Adrenal gland (tissue), 9 donors: ENCODE measurements at regions not wholly inside any gene's neighbourhood (a gene's known extent, or its start where the extent isn't known, plus 50 kb on each side); places are given as distances from the start of the nearest gene placed in this dataset.

ENCODE experiments used
- DNase-seq, 7 donors: peaks; one replicate each; pipeline ENCODE4 v3.0.0-alpha.2; 2019 to 2020
- H3K27ac ChIP-seq, 5 donors: fragments of 200-600 bp; sonication (generic) in 4 of 5; 1 replicate in 3 of 5; 2 replicates in 2 of 5; pipeline versions ENCODE4 v1.5.1 to v1.8.0; 2016 to 2020; ENCODE audit warnings: mild to moderate bottlenecking in 1 of 5
- H3K27me3 ChIP-seq: fragments of 200-600 bp; 2 replicates; pipeline ENCODE4 v1.8.0; 2021
- H3K36me3 ChIP-seq, 2 donors: fragments of 200-600 bp; replicated peaks in 1 of 2; 1 replicate in 1 of 2; 2 replicates in 1 of 2; pipeline versions ENCODE4 v1.5.1 to v1.8.0; 2018 to 2022
- H3K4me1 ChIP-seq, 2 donors: fragments of 200-600 bp; replicated peaks in 1 of 2; 1 replicate in 1 of 2; 2 replicates in 1 of 2; pipeline versions ENCODE4 v1.5.1 to v1.8.0; 2018 to 2021
- H3K4me3 ChIP-seq, 4 donors: fragments of 200-600 bp; sonication (generic) in 3 of 4; one replicate each; pipeline ENCODE4 v1.5.1; 2016 to 2018
- H3K9me3 ChIP-seq, 3 donors: fragments of 200-600 bp; sonication (generic) in 1 of 3; replicated peaks in 1 of 3; 1 replicate in 2 of 3; 2 replicates in 1 of 3; pipeline versions ENCODE4 v1.5.1 to v1.8.0; 2016 to 2021
- POLR2A ChIP-seq, 2 donors: fragments of 450-650 bp; IDR thresholded peaks; one replicate each; pipeline ENCODE4 v1.6.1; 2017; ENCODE audit warnings: antibody characterized with exemption in 2 of 2, mild to moderate bottlenecking in 2 of 2, moderate library complexity in 1 of 2
- WGBS, 4 donors: extraction: QIAGEN DNeasy Blood & Tissue Kit in 2 of 4; methylation state at CpG; one replicate each; pipeline versions ENCODE4 v1.1.5 to v1.1.7; 2013 to 2017; 5-methylcytosine and 5-hydroxymethylcytosine counted together
- intact Hi-C, 2 donors: fragments of 100-400 bp; cut with DNase I; formaldehyde crosslinking; loops; one replicate each; pipeline versions ENCODE4 v1.14.1 to v1.15.0; 2022 to 2023
- TF ChIP-seq, protein P1 (sequence below), 6 experiments: fragments of 450-650 bp in 4 of 6; fragments of 200-600 bp in 2 of 6; sonication (generic) in 1 of 6; IDR thresholded peaks; 1 replicate in 5 of 6; 2 replicates in 1 of 6; pipeline versions ENCODE4 v1.5.1 to v1.8.0; 2016 to 2021; ENCODE audit warnings: antibody characterized with exemption in 6 of 6, mild to moderate bottlenecking in 2 of 6, moderate library complexity in 1 of 6
- donor health status: healthy with polysubstance abuse.
- donor health status: Bipolar disorder and iron deficiency.
- donor health status: DM: yes; HTN: yes; CAD: no.
- donor health status: DM: no; HTN: no; CAD: no.
- donor health status: DM: no; HTN: no; CAD: no.

DNA sequence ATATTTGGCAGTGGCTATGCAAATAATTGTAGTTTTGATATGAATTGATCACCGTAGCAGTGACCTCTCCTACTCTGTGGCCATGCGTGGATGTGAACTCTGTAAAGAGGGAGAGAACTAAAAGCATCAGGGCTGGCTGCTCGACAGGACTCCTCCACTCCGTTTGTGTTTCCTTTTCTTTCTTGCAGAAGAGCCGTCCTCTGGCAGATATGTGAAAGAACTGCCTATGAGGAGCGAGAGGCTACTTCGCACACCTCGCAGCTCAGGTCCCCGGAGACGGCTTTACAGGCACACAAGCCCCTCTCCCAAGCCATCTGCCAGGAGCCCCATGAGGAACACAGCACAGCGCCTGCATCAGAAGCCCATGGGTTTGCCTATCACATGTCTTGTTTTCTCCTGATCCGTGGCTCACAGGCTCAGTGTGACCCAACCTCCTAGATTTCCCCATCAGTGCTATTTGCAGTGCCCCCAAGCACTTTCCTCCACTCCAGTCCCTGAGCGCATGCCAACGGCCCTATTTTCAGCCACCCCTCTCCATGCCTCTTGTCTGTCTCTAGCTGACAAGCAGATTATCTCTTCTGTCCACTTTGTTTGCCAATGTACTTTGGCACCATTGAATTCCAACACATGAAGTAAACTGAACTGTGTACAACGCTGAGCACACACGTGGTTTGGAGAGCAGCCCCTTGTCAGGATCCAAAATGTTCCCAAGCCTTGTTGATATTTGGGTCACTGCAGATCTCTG, 164.3 kb upstream of the AKR1E2 start:
- H3K27ac ChIP-seq, result no peak overlapping the region
- no peaks in the 10 kb centered on the region for H3K9me3 ChIP-seq
- TF ChIP-seq POLR2A (IDR thresholded peaks at IDR 0.05), result no peak
- TF ChIP-seq, protein P1, sequence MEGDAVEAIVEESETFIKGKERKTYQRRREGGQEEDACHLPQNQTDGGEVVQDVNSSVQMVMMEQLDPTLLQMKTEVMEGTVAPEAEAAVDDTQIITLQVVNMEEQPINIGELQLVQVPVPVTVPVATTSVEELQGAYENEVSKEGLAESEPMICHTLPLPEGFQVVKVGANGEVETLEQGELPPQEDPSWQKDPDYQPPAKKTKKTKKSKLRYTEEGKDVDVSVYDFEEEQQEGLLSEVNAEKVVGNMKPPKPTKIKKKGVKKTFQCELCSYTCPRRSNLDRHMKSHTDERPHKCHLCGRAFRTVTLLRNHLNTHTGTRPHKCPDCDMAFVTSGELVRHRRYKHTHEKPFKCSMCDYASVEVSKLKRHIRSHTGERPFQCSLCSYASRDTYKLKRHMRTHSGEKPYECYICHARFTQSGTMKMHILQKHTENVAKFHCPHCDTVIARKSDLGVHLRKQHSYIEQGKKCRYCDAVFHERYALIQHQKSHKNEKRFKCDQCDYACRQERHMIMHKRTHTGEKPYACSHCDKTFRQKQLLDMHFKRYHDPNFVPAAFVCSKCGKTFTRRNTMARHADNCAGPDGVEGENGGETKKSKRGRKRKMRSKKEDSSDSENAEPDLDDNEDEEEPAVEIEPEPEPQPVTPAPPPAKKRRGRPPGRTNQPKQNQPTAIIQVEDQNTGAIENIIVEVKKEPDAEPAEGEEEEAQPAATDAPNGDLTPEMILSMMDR (IDR thresholded peaks at IDR 0.05), result no peak
- H3K4me1 ChIP-seq, result peaks cover 4 to 11% of the 10 kb centered on the region in 2 donors
- H3K27me3 ChIP-seq, result no peaks in the 10 kb centered on the region
- 69 to 75% (median 72%) methylated on average over 16 of the region's 16 CpGs for WGBS, 4 donors
- intact Hi-C loops, result no loop called here
- DNase-seq, result no peak
- H3K4me3 ChIP-seq, result no peak overlapping the region
- H3K36me3 ChIP-seq, result no peaks in the 10 kb centered on the region

DNA sequence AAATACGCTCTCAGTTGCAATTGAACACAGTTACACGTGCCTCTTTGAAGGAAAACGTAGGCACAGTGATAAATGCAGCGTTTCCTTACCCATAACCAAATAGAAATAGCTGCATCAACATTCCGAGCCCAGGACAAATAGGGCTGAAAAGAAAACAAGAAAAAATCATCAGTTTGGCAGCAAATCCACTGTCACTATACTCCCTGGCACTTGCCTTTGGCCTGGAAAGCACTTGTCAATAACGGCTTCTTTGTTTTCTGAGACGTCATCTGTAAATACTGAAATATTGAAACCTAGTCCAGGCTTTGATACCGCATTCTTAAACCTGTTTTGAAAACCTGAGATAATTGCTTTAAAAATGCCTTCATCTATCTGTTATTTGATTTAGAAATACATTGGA, 167.2 kb upstream of the AKR1E2 start:
- no peaks in the 10 kb centered on the region for H3K9me3 ChIP-seq
- no peaks in the 10 kb centered on the region for H3K27me3 ChIP-seq
- no peak for TF ChIP-seq POLR2A (IDR thresholded peaks at IDR 0.05)
- TF ChIP-seq, protein P1 (IDR thresholded peaks at IDR 0.05), result no peak
- DNase-seq, result no peak
- no peaks in the 10 kb centered on the region for H3K36me3 ChIP-seq
- peaks cover 4 to 11% of the 10 kb centered on the region in 2 donors for H3K4me1 ChIP-seq
- WGBS, 4 donors, result 69 to 76% (median 73%) methylated on average over 8 of the region's 8 CpGs
- H3K4me3 ChIP-seq, result no peak overlapping the region
- intact Hi-C loops, result loop anchor here in 1 of 2 donors (5.0 to 10.0 kb wide), 2 partner anchors 1421 to 1464 kb away; no protein-coding TSS in a partner anchor
- no peak overlapping the region for H3K27ac ChIP-seq

DNA sequence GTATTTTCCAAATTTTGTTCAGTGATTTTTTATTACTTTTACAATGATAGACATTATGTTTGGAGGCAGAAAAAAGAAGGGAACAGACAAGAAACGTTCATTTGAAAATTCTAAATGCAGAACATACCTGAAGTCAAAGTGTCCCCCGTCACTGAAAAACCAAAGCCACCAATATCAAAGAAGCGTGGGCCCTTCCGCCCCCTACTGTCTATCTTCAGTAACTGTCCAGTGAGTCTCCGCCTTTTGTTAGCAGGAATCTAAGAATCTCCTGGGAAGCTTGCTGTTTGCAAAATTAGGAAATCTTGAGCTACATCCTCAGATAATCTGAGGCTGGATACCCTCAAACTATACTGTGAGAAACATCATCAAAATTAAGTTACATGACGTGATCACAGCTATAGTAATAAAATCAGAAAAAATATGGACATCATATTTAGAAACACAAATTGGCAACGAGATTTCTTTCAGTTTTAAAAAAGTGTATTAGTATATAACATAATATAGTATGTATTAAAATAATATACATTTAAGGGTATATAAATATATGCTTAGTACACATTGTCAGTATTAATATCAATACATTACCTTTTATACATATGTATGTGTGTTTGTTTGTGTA, 169.3 kb upstream of the AKR1E2 start:
- no peak overlapping the region for H3K4me3 ChIP-seq
- intact Hi-C loops, result loop anchor here in 1 of 2 donors (5.0 to 10.0 kb wide), 2 partner anchors 1419 to 1462 kb away; no protein-coding TSS in a partner anchor
- H3K27me3 ChIP-seq, result no peaks in the 10 kb centered on the region
- H3K9me3 ChIP-seq, result no peaks in the 10 kb centered on the region
- no peak overlapping the region for H3K27ac ChIP-seq
- DNase-seq, result peak; percentile 23 to 69 (median 39)
- WGBS, 4 donors, result 13 to 18% (median 16%) methylated on average over 7 of the region's 7 CpGs
- no peak for TF ChIP-seq POLR2A (IDR thresholded peaks at IDR 0.05)
- TF ChIP-seq, protein P1 (IDR thresholded peaks at IDR 0.05), result peak; percentile 66 to 88 (median 78)
- no peaks in the 10 kb centered on the region for H3K36me3 ChIP-seq
- no peaks in the 10 kb centered on the region for H3K4me1 ChIP-seq

DNA sequence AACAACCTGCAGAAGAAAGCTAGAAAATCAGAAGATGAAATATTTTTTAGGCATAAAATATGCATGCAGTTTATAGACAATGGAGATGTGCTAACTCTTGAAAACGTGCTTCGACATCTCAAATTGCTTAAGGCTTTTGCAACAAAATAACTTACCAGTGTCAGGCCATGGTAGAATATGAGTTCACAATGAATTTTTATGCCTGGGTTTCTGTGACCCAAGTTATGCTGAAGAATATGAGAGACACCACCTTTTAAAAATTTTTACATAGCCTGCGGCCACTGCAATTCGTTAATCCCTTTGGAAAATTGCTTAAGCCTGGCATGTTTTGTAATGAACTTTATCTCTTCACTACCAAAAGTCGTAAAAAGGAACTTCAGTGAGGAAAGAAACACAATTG, 170.1 kb upstream of the AKR1E2 start:
- Histone ChIP-seq H3K9me3 (no peaks in the 10 kb centered on the region), H3K27me3 (no peaks in the 10 kb centered on the region), H3K27ac (no peak overlapping the region), H3K4me3 (no peak overlapping the region), H3K4me1 (no peaks in the 10 kb centered on the region), H3K36me3 (no peaks in the 10 kb centered on the region)
- WGBS, 4 donors, result 71 to 85% (median 77%) methylated on average over 5 of the region's 5 CpGs
- intact Hi-C loops, result loop anchor here in 1 of 2 donors (5.0 to 10.0 kb wide), 2 partner anchors 1419 to 1461 kb away; no protein-coding TSS in a partner anchor
- TF ChIP-seq, protein P1 (IDR thresholded peaks at IDR 0.05), result no peak
- no peak for TF ChIP-seq POLR2A (IDR thresholded peaks at IDR 0.05)
- no peak for DNase-seq
